ENCODE measurements at regions not wholly inside any gene's neighbourhood (a gene's known extent, or its start where the extent isn't known, plus 50 kb on each side); places are given as distances from the start of the nearest gene placed in this dataset.

GRCh38 chr1:199913318-199913717 lies 114.2 kb upstream of the NR5A2 start:
- H3K4me1 ChIP-seq (ENCODE audit: control insufficient read depth, insufficient read depth, low read length), result no peaks in the 10 kb centered on the region
- ChIA-PET CTCF (no interaction called here), POLR2A (no interaction called here)
- no peak overlapping the region for H3K27ac ChIP-seq (ENCODE audit: extremely low read depth, low read depth, low read length)
- no peaks in the 10 kb centered on the region for H3K9me3 ChIP-seq (ENCODE audit: control insufficient read depth, insufficient read depth, low read depth, low read length)
- H3K4me3 ChIP-seq (ENCODE audit: low read depth, low read length), result no peak overlapping the region
- no peaks in the 10 kb centered on the region for H3K36me3 ChIP-seq (ENCODE audit: control insufficient read depth in 2 of 2, insufficient read depth in 1 of 2, low read length in 2 of 2)
- no peak for TF ChIP-seq MYNN (tag by site-specific recombination; IDR thresholded peaks at IDR 0.05; ENCODE audit: borderline replicate concordance)
- no peak for TF ChIP-seq PRDM4 (tag by site-specific recombination; IDR thresholded peaks at IDR 0.05)
- TF ChIP-seq ZNF202 (tag by site-specific recombination; IDR thresholded peaks at IDR 0.05; ENCODE audit: borderline replicate concordance), result no peak
- no peak for TF ChIP-seq ZNF324 (tag by site-specific recombination; IDR thresholded peaks at IDR 0.05)
- no peak for TF ChIP-seq ZNF629 (tag by site-specific recombination; IDR thresholded peaks at IDR 0.05)

GRCh38 chr1:199914546-199914945 lies 113.0 kb upstream of the NR5A2 start:
- no peaks in the 10 kb centered on the region for H3K9me3 ChIP-seq (ENCODE audit: control insufficient read depth, insufficient read depth, low read depth, low read length)
- ChIA-PET CTCF (no interaction called here), POLR2A (no interaction called here)
- no peaks in the 10 kb centered on the region for H3K36me3 ChIP-seq (ENCODE audit: control insufficient read depth in 2 of 2, insufficient read depth in 1 of 2, low read length in 2 of 2)
- H3K27ac ChIP-seq (ENCODE audit: extremely low read depth, low read depth, low read length), result no peak overlapping the region
- no peak overlapping the region for H3K4me3 ChIP-seq (ENCODE audit: low read depth, low read length)
- no peaks in the 10 kb centered on the region for H3K4me1 ChIP-seq (ENCODE audit: control insufficient read depth, insufficient read depth, low read length)
- no peak for TF ChIP-seq ZNF324 (tag by site-specific recombination; IDR thresholded peaks at IDR 0.05)

- Histone ChIP-seq H3K9me3 (ENCODE audit: control insufficient read depth, insufficient read depth, low read depth, low read length) (no peaks in the 10 kb centered on the region), H3K27ac (ENCODE audit: extremely low read depth, low read depth, low read length) (no peak overlapping the region), H3K36me3 (ENCODE audit: control insufficient read depth in 2 of 2, insufficient read depth in 1 of 2, low read length in 2 of 2) (no peaks in the 10 kb centered on the region), H3K4me1 (ENCODE audit: control insufficient read depth, insufficient read depth, low read length) (no peaks in the 10 kb centered on the region), H3K4me3 (ENCODE audit: low read depth, low read length) (no peak overlapping the region)
- ChIA-PET POLR2A (no interaction called here), CTCF (no interaction called here)
- no peak for TF ChIP-seq PRDM6 (tag by site-specific recombination; IDR thresholded peaks at IDR 0.05)
- no peak for TF ChIP-seq RBAK (tag by site-specific recombination; IDR thresholded peaks at IDR 0.05)
- TF ChIP-seq ZNF148 (tag by site-specific recombination; IDR thresholded peaks at IDR 0.05; ENCODE audit: borderline replicate concordance), result no peak
- no peak for TF ChIP-seq GFI1B (tag by site-specific recombination; IDR thresholded peaks at IDR 0.05)
- no peak for TF ChIP-seq KLF1 (tag by site-specific recombination; IDR thresholded peaks at IDR 0.05)
- TF ChIP-seq KLF17 (tag by site-specific recombination; IDR thresholded peaks at IDR 0.05), result no peak
- TF ChIP-seq KLF8 (tag by site-specific recombination; IDR thresholded peaks at IDR 0.05), result no peak
- TF ChIP-seq ZSCAN30 (tag by site-specific recombination; IDR thresholded peaks at IDR 0.05), result no peak
- TF ChIP-seq ZNF391 (tag by site-specific recombination; IDR thresholded peaks at IDR 0.05; ENCODE audit: borderline replicate concordance, low read depth), result no peak
- no peak for TF ChIP-seq ZNF623 (tag by site-specific recombination; IDR thresholded peaks at IDR 0.05)
- TF ChIP-seq KLF7 (tag by site-specific recombination; IDR thresholded peaks at IDR 0.05; ENCODE audit: borderline replicate concordance), result no peak
These were observed 109.2 kb upstream of the NR5A2 start for GRCh38 chr1:199918196-199918769.

All from HEK293 (cell line).